Urothelium cell line (cell line): ENCODE measurements at regions not wholly inside any gene's neighbourhood (a gene's known extent, or its start where the extent isn't known, plus 50 kb on each side); places are given as distances from the start of the nearest gene placed in this dataset.
"Not testable (repeated sequence)": the region's sequence is repeated elsewhere in the genome, so short reads cannot be mapped to it uniquely, and the experiment has no call there.

Source experiments
- DNase-seq: peaks from one replicate; pipeline ENCODE4 v3.0.0; 2011; ENCODE audit warnings: low spot score, mixed read lengths
- FAIRE-seq: peaks from 2 replicates; lab custom pipeline; 2011; peaks lifted over from hg19 to GRCh38; lab: Jason Lieb, UNC

- no peak for FAIRE-seq
- no peak for DNase-seq
These were observed 1822.9 kb upstream of the FLRT2 start for GRCh38 chr14:83707056-83707455.

GRCh38 chr14:83709116-83709515, 1820.8 kb upstream of the FLRT2 start:
- no peak for FAIRE-seq
- DNase-seq = no peak

GRCh38 chr14:83711046-83711445, 1818.9 kb upstream of the FLRT2 start:
- DNase-seq (no peak), FAIRE-seq (no peak)

- FAIRE-seq (no peak), DNase-seq (no peak)
These were observed 1817.4 kb upstream of the FLRT2 start for GRCh38 chr14:83712418-83713129.

- no peak for FAIRE-seq
- DNase-seq = no peak
These were observed 1816.2 kb upstream of the FLRT2 start for GRCh38 chr14:83713732-83714131.

GRCh38 chr14:83714151-83714550, 1815.8 kb upstream of the FLRT2 start:
- DNase-seq (no peak), FAIRE-seq (no peak)

GRCh38 chr14:83719435-83719834, 1810.5 kb upstream of the FLRT2 start:
- not testable (repeated sequence) for FAIRE-seq, DNase-seq

GRCh38 chr14:83733670-83734069, 1796.3 kb upstream of the FLRT2 start:
- FAIRE-seq = no peak

GRCh38 chr14:83734431-83734830, 1795.5 kb upstream of the FLRT2 start:
- no peak for DNase-seq
- FAIRE-seq = no peak

More at GRCh38 chr14:83733670-83734069, 1796.3 kb upstream of the FLRT2 start:
- no peak for DNase-seq

- DNase-seq = no peak
- FAIRE-seq = no peak
These were observed 1788.7 kb upstream of the FLRT2 start for GRCh38 chr14:83741269-83741668.

- no peak for FAIRE-seq
- no peak for DNase-seq
These were observed 1785.7 kb upstream of the FLRT2 start for GRCh38 chr14:83744224-83744623.

- FAIRE-seq (no peak), DNase-seq (no peak)
These were observed 1785.1 kb upstream of the FLRT2 start for GRCh38 chr14:83744891-83745290.

- FAIRE-seq = no peak
- no peak for DNase-seq
These were observed 1783.6 kb upstream of the FLRT2 start for GRCh38 chr14:83746336-83746735.

GRCh38 chr14:83757916-83758315, 1772.0 kb upstream of the FLRT2 start:
- FAIRE-seq (no peak), DNase-seq (no peak)

- FAIRE-seq (no peak), DNase-seq (no peak)
These were observed 1765.0 kb upstream of the FLRT2 start for GRCh38 chr14:83764656-83765599.

- no peak for FAIRE-seq
- no peak for DNase-seq
These were observed 1752.4 kb upstream of the FLRT2 start for GRCh38 chr14:83777516-83777915.

- no peak for FAIRE-seq
These were observed 1750.7 kb upstream of the FLRT2 start for GRCh38 chr14:83779266-83779665.

GRCh38 chr14:83780321-83780720, 1749.6 kb upstream of the FLRT2 start:
- FAIRE-seq (no peak), DNase-seq (no peak)

More at GRCh38 chr14:83779266-83779665, 1750.7 kb upstream of the FLRT2 start:
- peak; percentile 50 for DNase-seq

GRCh38 chr14:83798421-83798820, 1731.5 kb upstream of the FLRT2 start:
- no peak for FAIRE-seq

GRCh38 chr14:83799233-83799632, 1730.7 kb upstream of the FLRT2 start:
- no peak for DNase-seq
- no peak for FAIRE-seq

More at GRCh38 chr14:83798421-83798820, 1731.5 kb upstream of the FLRT2 start:
- DNase-seq = no peak

- no peak for FAIRE-seq
- DNase-seq = no peak
These were observed 1715.0 kb upstream of the FLRT2 start for GRCh38 chr14:83814896-83815295.

- DNase-seq = no peak
- FAIRE-seq = no peak
These were observed 1713.2 kb upstream of the FLRT2 start for GRCh38 chr14:83816761-83817160.
